ENCODE measurements at regions not wholly inside any gene's neighbourhood (a gene's known extent, or its start where the extent isn't known, plus 50 kb on each side); places are given as distances from the start of the nearest gene placed in this dataset.

DNA sequence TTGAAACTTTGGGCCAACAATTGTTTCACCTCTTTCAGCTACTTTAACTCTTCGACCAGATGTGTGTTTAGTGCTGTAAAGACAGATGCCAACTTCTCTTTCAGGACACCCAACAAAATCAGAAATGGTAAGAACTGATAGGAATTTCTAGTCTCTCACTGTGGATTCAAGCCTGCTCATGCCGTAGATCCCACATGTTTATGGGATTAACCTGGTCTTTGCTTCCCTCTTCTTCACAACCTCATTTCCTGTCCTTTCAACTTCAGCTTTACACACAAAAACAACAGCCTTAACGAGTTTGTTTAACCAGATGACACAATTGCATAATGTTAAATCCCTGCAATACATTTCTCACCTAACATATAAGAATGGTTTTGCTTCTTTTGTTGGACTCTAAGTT lies 1031.9 kb upstream of the LRFN5 start:
- no peak for DNase-seq (ENCODE audit: low read depth)
- H3K4me3 ChIP-seq (ENCODE audit: low read depth, low read length), result no peak overlapping the region
- TF ChIP-seq, protein P1, sequence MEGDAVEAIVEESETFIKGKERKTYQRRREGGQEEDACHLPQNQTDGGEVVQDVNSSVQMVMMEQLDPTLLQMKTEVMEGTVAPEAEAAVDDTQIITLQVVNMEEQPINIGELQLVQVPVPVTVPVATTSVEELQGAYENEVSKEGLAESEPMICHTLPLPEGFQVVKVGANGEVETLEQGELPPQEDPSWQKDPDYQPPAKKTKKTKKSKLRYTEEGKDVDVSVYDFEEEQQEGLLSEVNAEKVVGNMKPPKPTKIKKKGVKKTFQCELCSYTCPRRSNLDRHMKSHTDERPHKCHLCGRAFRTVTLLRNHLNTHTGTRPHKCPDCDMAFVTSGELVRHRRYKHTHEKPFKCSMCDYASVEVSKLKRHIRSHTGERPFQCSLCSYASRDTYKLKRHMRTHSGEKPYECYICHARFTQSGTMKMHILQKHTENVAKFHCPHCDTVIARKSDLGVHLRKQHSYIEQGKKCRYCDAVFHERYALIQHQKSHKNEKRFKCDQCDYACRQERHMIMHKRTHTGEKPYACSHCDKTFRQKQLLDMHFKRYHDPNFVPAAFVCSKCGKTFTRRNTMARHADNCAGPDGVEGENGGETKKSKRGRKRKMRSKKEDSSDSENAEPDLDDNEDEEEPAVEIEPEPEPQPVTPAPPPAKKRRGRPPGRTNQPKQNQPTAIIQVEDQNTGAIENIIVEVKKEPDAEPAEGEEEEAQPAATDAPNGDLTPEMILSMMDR (IDR thresholded peaks at IDR 0.05; ENCODE audit: insufficient read depth, low read depth, low read length, missing control alignments), result no peak

- TF ChIP-seq, protein P1 (IDR thresholded peaks at IDR 0.05; ENCODE audit: insufficient read depth, low read depth, low read length, missing control alignments), result no peak
- no peak overlapping the region for H3K4me3 ChIP-seq (ENCODE audit: low read depth, low read length)
- no peak for DNase-seq (ENCODE audit: low read depth)
These were observed 1081.4 kb upstream of the LRFN5 start for GRCh38 chr14:40525314-40525713.

DNA sequence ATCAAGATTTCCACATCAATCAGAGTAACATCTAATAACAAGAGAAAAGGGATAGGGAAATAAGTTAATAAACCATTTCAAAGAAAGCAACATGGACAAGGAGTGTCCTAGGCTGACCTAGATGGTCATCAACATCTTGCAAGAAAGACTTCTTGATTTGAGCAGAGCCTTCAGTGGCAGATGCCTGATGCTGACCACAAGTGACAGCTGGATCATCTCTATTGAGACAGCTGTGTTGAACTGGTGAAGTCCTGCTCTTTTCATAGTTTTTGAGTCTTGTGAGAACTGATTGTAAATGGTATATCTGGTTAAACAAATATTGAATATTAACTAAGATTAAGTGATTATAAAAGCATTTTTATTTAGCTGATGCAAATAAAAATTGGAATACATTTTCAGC lies 1083.6 kb upstream of the LRFN5 start:
- DNase-seq (ENCODE audit: low read depth), result no peak
- TF ChIP-seq, protein P1 (IDR thresholded peaks at IDR 0.05; ENCODE audit: insufficient read depth, low read depth, low read length, missing control alignments), result no peak
- no peak overlapping the region for H3K4me3 ChIP-seq (ENCODE audit: low read depth, low read length)

DNA sequence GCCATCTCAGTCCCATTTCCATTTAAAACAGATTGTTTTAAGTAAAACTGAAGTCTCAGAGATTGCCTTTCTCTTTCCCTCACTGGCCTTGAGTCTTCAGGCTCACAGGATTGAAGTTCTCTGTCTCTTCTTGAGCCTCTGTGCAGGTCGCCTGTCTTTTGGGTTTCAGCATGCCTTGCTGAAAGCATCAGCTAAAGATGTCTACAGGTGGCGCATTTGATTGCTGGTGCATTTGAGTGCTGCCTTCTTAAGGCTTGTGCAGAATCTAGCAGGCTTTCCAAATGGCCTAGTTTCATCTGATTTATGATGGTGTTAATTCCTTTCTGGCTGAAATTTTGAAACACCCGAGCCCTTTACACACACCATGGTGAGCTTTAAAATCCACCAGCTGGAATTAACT lies 1062.2 kb upstream of the FBXO33 start:
- TF ChIP-seq, protein P1 (IDR thresholded peaks at IDR 0.05; ENCODE audit: insufficient read depth, low read depth, low read length, missing control alignments), result no peak
- H3K4me3 ChIP-seq (ENCODE audit: low read depth, low read length), result no peak overlapping the region
- no peak for DNase-seq (ENCODE audit: low read depth)

DNA sequence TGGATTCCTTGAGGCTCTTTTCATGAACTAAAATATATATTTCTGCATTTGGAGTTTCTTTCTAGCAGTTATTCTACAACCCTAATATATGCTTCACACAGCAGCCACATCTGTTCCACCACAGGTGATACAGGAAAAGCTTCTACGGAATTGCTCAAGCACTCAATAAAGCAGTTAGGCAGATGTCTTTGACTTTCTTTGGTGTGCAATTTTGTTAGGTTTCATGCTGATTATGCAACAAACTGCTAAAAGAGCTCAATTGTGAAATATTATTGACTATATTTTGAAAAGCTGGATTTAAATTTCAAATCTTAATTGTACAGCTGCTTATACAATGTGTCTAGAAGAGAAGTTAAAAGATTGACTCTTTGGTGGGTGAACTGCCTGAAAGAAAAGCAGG lies 1055.6 kb upstream of the FBXO33 start:
- H3K4me3 ChIP-seq (ENCODE audit: low read depth, low read length), result no peak overlapping the region
- no peak for DNase-seq (ENCODE audit: low read depth)
- TF ChIP-seq, protein P1 (IDR thresholded peaks at IDR 0.05; ENCODE audit: insufficient read depth, low read depth, low read length, missing control alignments), result no peak

DNA sequence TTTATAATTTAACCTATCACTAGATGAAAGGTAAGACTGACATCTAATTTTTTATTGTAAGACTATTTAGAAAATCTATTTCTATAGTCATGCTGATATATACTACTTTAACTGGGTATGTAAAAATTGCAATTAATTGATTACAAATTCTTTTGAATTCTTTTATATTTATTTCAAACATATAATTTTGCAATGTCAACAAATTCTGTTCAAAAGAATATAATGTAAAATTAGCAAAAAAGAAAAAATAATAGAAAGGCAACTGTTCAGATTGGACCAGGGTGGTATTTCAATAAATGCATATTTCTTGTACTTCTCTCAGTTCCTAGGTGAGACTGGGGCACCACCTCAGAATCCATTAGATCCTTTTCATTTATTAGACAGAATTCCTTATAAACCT lies 1053.5 kb upstream of the FBXO33 start:
- DNase-seq (ENCODE audit: low read depth), result no peak
- no peak overlapping the region for H3K4me3 ChIP-seq (ENCODE audit: low read depth, low read length)
- TF ChIP-seq, protein P1 (IDR thresholded peaks at IDR 0.05; ENCODE audit: insufficient read depth, low read depth, low read length, missing control alignments), result no peak

GRCh38 chr14:40476005-40476404 lies 1043.8 kb upstream of the FBXO33 start:
- TF ChIP-seq, protein P1 (IDR thresholded peaks at IDR 0.05; ENCODE audit: insufficient read depth, low read depth, low read length, missing control alignments), result no peak
- H3K4me3 ChIP-seq (ENCODE audit: low read depth, low read length), result no peak overlapping the region
- no peak for DNase-seq (ENCODE audit: low read depth)

All from GM12865 (cell line).